H1 (cell line): ENCODE measurements at regions not wholly inside any gene's neighbourhood (a gene's known extent, or its start where the extent isn't known, plus 50 kb on each side); places are given as distances from the start of the nearest gene placed in this dataset.

Experiments
- CTCF ChIA-PET: fragments of 300-600 bp; sonication (Branson Sonifier 250); formaldehyde crosslinking; loops from one replicate; lab custom pipeline; 2021; ENCODE audit not compliant: partially characterized antibody; lab: Charles Lee
- POLR2A ChIA-PET: fragments of 300-600 bp; sonication (Branson Sonifier 250); formaldehyde crosslinking; loops from one replicate; lab custom pipeline; 2021; ENCODE audit warnings: inconsistent platforms; ENCODE audit not compliant: partially characterized antibody; lab: Charles Lee
- DNase-seq, 2 experiments: peaks; one replicate each; pipeline versions ENCODE4 v3.0.0 to v3.0.0-alpha.2; 2010 to 2022; ENCODE audit warnings: low spot score in 2 of 2, low read depth in 1 of 2, mixed read lengths in 1 of 2
- FAIRE-seq: peaks from 2 replicates; lab custom pipeline; 2011; peaks lifted over from hg19 to GRCh38; lab: Jason Lieb, UNC
- H2AFZ ChIP-seq: 2 replicates; pipeline ENCODE4 v1.8.1; 2012; ENCODE audit warnings: low read length, inconsistent platforms
- H2AK5ac ChIP-seq: 2 replicates; pipeline ENCODE4 v1.6.1; 2013; ENCODE audit warnings: low read depth, low read length
- H2BK120ac ChIP-seq: replicated peaks from 2 replicates; pipeline ENCODE3; 2013; ENCODE audit warnings: low read depth, low read length, inconsistent platforms
- H2BK12ac ChIP-seq: 2 replicates; pipeline ENCODE4 v1.6.1; 2013; ENCODE audit warnings: low read depth, low read length
- H2BK15ac ChIP-seq: 2 replicates; pipeline ENCODE4 v1.6.1; 2013; ENCODE audit warnings: low read length
- H2BK20ac ChIP-seq: 2 replicates; pipeline ENCODE4 v1.6.1; 2013; ENCODE audit warnings: low read length
- H2BK5ac ChIP-seq: 2 replicates; pipeline ENCODE4 v1.6.1; 2013; ENCODE audit warnings: low read depth, low read length
- H3K14ac ChIP-seq: 2 replicates; pipeline ENCODE4 v1.6.1; 2013; ENCODE audit warnings: inconsistent platforms; ENCODE audit not compliant: insufficient read length
- H3K18ac ChIP-seq: 2 replicates; pipeline ENCODE4 v1.6.1; 2013; ENCODE audit warnings: low read length; ENCODE audit errors: extremely low read depth
- H3K23ac ChIP-seq: 2 replicates; pipeline ENCODE4 v1.6.1; 2013; ENCODE audit warnings: inconsistent platforms; ENCODE audit not compliant: insufficient read length
- H3K23me2 ChIP-seq: 2 replicates; pipeline ENCODE4 v1.6.1; 2013; ENCODE audit warnings: low read depth, low read length
- H3K27ac ChIP-seq: 2 replicates; pipeline ENCODE4 v1.6.1; 2011; ENCODE audit warnings: low read depth, low read length, inconsistent platforms
- H3K27me3 ChIP-seq, 4 experiments: replicated peaks in 1 of 4; 1 replicate in 1 of 4; 2 replicates in 3 of 4; pipeline versions ENCODE4 v1.6.1 to v1.8.1; 2011 to 2013; ENCODE audit warnings: low read length in 3 of 4, mild to moderate bottlenecking in 3 of 4, inconsistent platforms in 2 of 4, mixed read lengths in 2 of 4, moderate library complexity in 1 of 4; ENCODE audit not compliant: control insufficient read depth in 3 of 4, insufficient read depth in 3 of 4; ENCODE audit errors: extremely low read depth in 1 of 4
- H3K36me3 ChIP-seq, 4 experiments: 2 replicates each; pipeline versions ENCODE4 v1.6.1 to v1.8.1; 2011 to 2013; ENCODE audit warnings: mild to moderate bottlenecking in 4 of 4, low read length in 3 of 4, moderate library complexity in 2 of 4, control low read depth in 1 of 4, inconsistent platforms in 1 of 4; ENCODE audit not compliant: insufficient read depth in 4 of 4, control insufficient read depth in 2 of 4
- H3K4ac ChIP-seq: replicated peaks from 2 replicates; pipeline ENCODE3; 2013; ENCODE audit warnings: low read length, low read depth, mixed read lengths, inconsistent platforms; ENCODE audit not compliant: insufficient read length
- H3K4me1 ChIP-seq, 4 experiments: replicated peaks in 1 of 4; 1 replicate in 1 of 4; 2 replicates in 3 of 4; pipeline versions ENCODE4 v1.6.1 to v1.8.1; 2011 to 2013; ENCODE audit warnings: low read length in 3 of 4, inconsistent platforms in 2 of 4, mixed read lengths in 1 of 4; ENCODE audit not compliant: insufficient read depth in 4 of 4, control insufficient read depth in 3 of 4
- H3K4me2 ChIP-seq, 2 experiments: 2 replicates each; pipeline versions ENCODE4 v1.6.1 to v1.8.1; 2011 to 2013; ENCODE audit warnings: low read depth in 2 of 2, low read length in 2 of 2, control low read depth in 1 of 2, inconsistent platforms in 1 of 2, mild to moderate bottlenecking in 1 of 2; ENCODE audit not compliant: insufficient read depth in 1 of 2
- H3K4me3 ChIP-seq, 4 experiments: fragments of 200-600, 300-600 bp in 1 of 4; sonication (generic), shearing (Covaris generic), sonication (Bioruptor Twin) in 1 of 4; 2 replicates each; pipeline versions ENCODE4 v1.5.1 to v1.8.1; 2011 to 2016; ENCODE audit warnings: low read length in 4 of 4, low read depth in 3 of 4, control low read depth in 2 of 4, inconsistent platforms in 2 of 4, mild to moderate bottlenecking in 2 of 4, mixed read lengths in 1 of 4, moderate library complexity in 1 of 4; ENCODE audit not compliant: insufficient read depth in 2 of 4; ENCODE audit errors: extremely low read depth in 1 of 4
- H3K56ac ChIP-seq: replicated peaks from 2 replicates; pipeline ENCODE3; 2013; ENCODE audit warnings: low read depth, mild to moderate bottlenecking, mixed read lengths, low read length, inconsistent platforms; ENCODE audit not compliant: insufficient read length
- H3K79me1 ChIP-seq: 2 replicates; pipeline ENCODE4 v1.6.1; 2013; ENCODE audit warnings: low read depth, low read length, control low read depth
- H3K79me2 ChIP-seq, 2 experiments: 2 replicates each; pipeline versions ENCODE4 v1.6.1 to v1.8.1; 2012 to 2013; ENCODE audit warnings: low read length in 2 of 2, mild to moderate bottlenecking in 2 of 2, inconsistent platforms in 1 of 2; ENCODE audit not compliant: insufficient read depth in 2 of 2, control insufficient read depth in 1 of 2
- H3K9ac ChIP-seq, 4 experiments: replicated peaks in 1 of 4; 1 replicate in 1 of 4; 2 replicates in 3 of 4; pipeline versions ENCODE4 v1.6.1 to v1.8.1; 2011 to 2013; ENCODE audit warnings: low read depth in 3 of 4, low read length in 3 of 4, control low read depth in 2 of 4, mild to moderate bottlenecking in 2 of 4, moderate library complexity in 2 of 4, inconsistent platforms in 1 of 4; ENCODE audit errors: extremely low read depth in 1 of 4
- H3K9me3 ChIP-seq, 2 experiments: 2 replicates each; pipeline versions ENCODE4 v1.6.1 to v1.8.1; 2012 to 2013; ENCODE audit warnings: mild to moderate bottlenecking in 2 of 2, moderate library complexity in 2 of 2, control low read depth in 1 of 2, inconsistent platforms in 1 of 2, low read depth in 1 of 2, low read length in 1 of 2, mixed read lengths in 1 of 2; ENCODE audit not compliant: insufficient read depth in 2 of 2
- H4K20me1 ChIP-seq, 2 experiments: replicated peaks in 1 of 2; 2 replicates each; pipeline versions ENCODE3 to v1.8.1; 2011 to 2013; ENCODE audit warnings: inconsistent platforms in 2 of 2, low read length in 2 of 2, mild to moderate bottlenecking in 1 of 2; ENCODE audit not compliant: insufficient read depth in 2 of 2, control insufficient read depth in 1 of 2
- H4K5ac ChIP-seq: 2 replicates; pipeline ENCODE4 v1.6.1; 2013; ENCODE audit warnings: low read length, low read depth, mixed read lengths, inconsistent platforms; ENCODE audit not compliant: insufficient read length
- H4K8ac ChIP-seq: 2 replicates; pipeline ENCODE4 v1.8.0; 2013; ENCODE audit warnings: mild to moderate bottlenecking, moderate library complexity, low read length, inconsistent platforms; ENCODE audit not compliant: insufficient read depth; ENCODE audit errors: extremely low read depth
- H4K91ac ChIP-seq: replicated peaks from 2 replicates; pipeline ENCODE3; 2013; ENCODE audit warnings: low read length, mixed read lengths, inconsistent platforms; ENCODE audit not compliant: insufficient read length
- ASH2L ChIP-seq: fragments of 200-600, 300-600 bp; sonication (generic); IDR thresholded peaks from one replicate; pipeline ENCODE4 v1.7.1; 2017; ENCODE audit warnings: low read length
- CBX5 ChIP-seq: fragments of 300-800, 300-1000 bp; sonication (generic); IDR thresholded peaks from 2 replicates; pipeline ENCODE4 v1.7.1; 2016; ENCODE audit warnings: antibody characterized with exemption, low read length, low read depth
- GTF2F1 ChIP-seq: IDR thresholded peaks from 2 replicates; pipeline ENCODE4 v1.6.1; 2012; ENCODE audit warnings: low read depth, low read length, improper control_type of control experiment, borderline replicate concordance
- JUN ChIP-seq: IDR thresholded peaks from 2 replicates; pipeline ENCODE4 v1.6.1; 2011; ENCODE audit warnings: low read depth, mild to moderate bottlenecking, improper control_type of control experiment, low read length
- KDM1A ChIP-seq: fragments of 200-600, 300-600 bp; sonication (generic); IDR thresholded peaks from 2 replicates; pipeline ENCODE4 v1.7.1; 2016; ENCODE audit warnings: mild to moderate bottlenecking, low read length, borderline replicate concordance
- KDM4A ChIP-seq: IDR thresholded peaks from one replicate; pipeline ENCODE4 v1.7.1; 2012; ENCODE audit warnings: low read depth, mild to moderate bottlenecking, moderate library complexity, low read length, inconsistent platforms; ENCODE audit not compliant: severe bottlenecking
- RAD21 ChIP-seq, 2 experiments: IDR thresholded peaks in 1 of 2; conservative IDR thresholded peaks in 1 of 2; 2 replicates each; pipeline ENCODE4 v1.6.1; 2011; ENCODE audit warnings: low read depth in 2 of 2, low read length in 2 of 2, improper control_type of control experiment in 1 of 2, inconsistent platforms in 1 of 2, mild to moderate bottlenecking in 1 of 2, moderate library complexity in 1 of 2
- RFX5 ChIP-seq: IDR thresholded peaks from 2 replicates; pipeline ENCODE4 v1.6.1; 2011; ENCODE audit warnings: low read depth, low read length, improper control_type of control experiment, borderline replicate concordance
- SP1 ChIP-seq: IDR thresholded peaks from 2 replicates; pipeline ENCODE4 v1.6.1; 2011; ENCODE audit warnings: low read depth, low read length
- SP2 ChIP-seq: IDR thresholded peaks from 2 replicates; pipeline ENCODE4 v1.6.1; 2012; ENCODE audit warnings: mild to moderate bottlenecking, low read length, inconsistent platforms
- SRF ChIP-seq: IDR thresholded peaks from 2 replicates; pipeline ENCODE4 v1.6.1; 2011; ENCODE audit warnings: mild to moderate bottlenecking, low read depth, low read length, moderate library complexity
- SUZ12 ChIP-seq: fragments of 200-600 bp; sonication (generic); IDR thresholded peaks from 2 replicates; pipeline ENCODE4 v1.6.1; 2012; ENCODE audit warnings: mild to moderate bottlenecking, inconsistent platforms, low read length, moderate library complexity, mixed read lengths
- TAF7 ChIP-seq: optimal IDR thresholded peaks from 2 replicates; pipeline ENCODE3; 2011; ENCODE audit warnings: low read depth, mild to moderate bottlenecking, inconsistent platforms, low read length, moderate library complexity, borderline replicate concordance
- WGBS, 2 experiments: shearing (Covaris generic) in 1 of 2; methylation state at CpG; one replicate each; pipeline versions ENCODE4 v1.1.6 to v1.1.7; 2013 to 2015; ENCODE audit warnings: low lambda C conversion rate in 2 of 2, mixed read lengths in 2 of 2, inconsistent platforms in 1 of 2, low coverage in 1 of 2, missing lambda C conversion rate in 1 of 2; ENCODE audit not compliant: insufficient replicate concordance in 2 of 2, insufficient coverage in 1 of 2, insufficient read length in 1 of 2; ENCODE audit errors: extremely low coverage in 1 of 2, missing lambda C conversion rate in 1 of 2; 5-methylcytosine and 5-hydroxymethylcytosine counted together
- TF ChIP-seq, protein P1 (sequence below): IDR thresholded peaks from 2 replicates; pipeline ENCODE4 v1.6.1; 2012; ENCODE audit warnings: inconsistent platforms

GRCh38 chr4:128455480-128455879, 167.9 kb upstream of the PGRMC2 start:
- ChIA-PET CTCF (interaction anchor here (0.6 to 3.1 kb wide), 25 partner anchors 8 to 956 kb away, joined by 3 to 21 read pairs (median 5); partner anchors contain the start of gene PGRMC2), POLR2A (interaction anchor here (0.6 to 1.3 kb wide), 2 partner anchors 73 to 403 kb away, joined by 3 read pairs; no protein-coding TSS in a partner anchor)
- H3K9me3 ChIP-seq, result no peaks in the 10 kb centered on the region
- peak overlapping the region; percentile 20; the same call in 1 of the 2 replicates for H2BK15ac ChIP-seq
- no peak overlapping the region for H3K23ac ChIP-seq
- no peaks in the 10 kb centered on the region for H4K20me1 ChIP-seq
- no peak overlapping the region for H3K27ac ChIP-seq
- no peak overlapping the region for H2AFZ ChIP-seq
- no peak overlapping the region for H3K9ac ChIP-seq
- H3K79me2 ChIP-seq, result no peaks in the 10 kb centered on the region
- 100% methylated on average over 1 of the region's 1 CpG; no CpG with 5 or more reads in 1 of the 2 experiments for WGBS, 2 experiments
- H3K79me1 ChIP-seq, result no peaks in the 10 kb centered on the region
- no peak overlapping the region for H2AK5ac ChIP-seq
- FAIRE-seq (no peak), DNase-seq (no peak)
- H3K4me2 ChIP-seq, result no peak overlapping the region
- H3K27me3 ChIP-seq, result no peaks in the 10 kb centered on the region; a peak in 1 of 7 replicates
- H3K4me1 ChIP-seq, result no peaks in the 10 kb centered on the region
- H3K4ac ChIP-seq, result no peak overlapping the region
- no peaks in the 10 kb centered on the region for H3K36me3 ChIP-seq
- no peaks in the 10 kb centered on the region; the same call in 1 of the 2 replicates for H3K23me2 ChIP-seq
- peak overlapping the region; percentile 61; the same call in 1 of the 2 replicates for H2BK12ac ChIP-seq
- no peak overlapping the region for H2BK20ac ChIP-seq
- H2BK120ac ChIP-seq, result no peak overlapping the region
- H3K4me3 ChIP-seq, result no peak overlapping the region
- no peak overlapping the region for H4K8ac ChIP-seq
- no peak overlapping the region for H3K18ac ChIP-seq
- H4K5ac ChIP-seq, result no peak overlapping the region
- no peak overlapping the region for H3K56ac ChIP-seq
- no peak overlapping the region for H3K14ac ChIP-seq
- H4K91ac ChIP-seq, result no peak overlapping the region
- no peak overlapping the region for H2BK5ac ChIP-seq
- TF ChIP-seq JUN (no peak), CBX5 (no peak), TAF7 (no peak), ASH2L (no peak), KDM1A (no peak), KDM4A (no peak), SUZ12 (no peak), RAD21 (IDR thresholded peaks at IDR 0.05 in 1 of 2, conservative IDR thresholded peaks at IDR 0.05 in 1 of 2; ENCODE audit: low read depth in 2 of 2, low read length in 2 of 2) (no peak), GTF2F1 (no peak), RFX5 (no peak), SRF (no peak), SP2 (no peak), SP1 (no peak)
- TF ChIP-seq, protein P1, sequence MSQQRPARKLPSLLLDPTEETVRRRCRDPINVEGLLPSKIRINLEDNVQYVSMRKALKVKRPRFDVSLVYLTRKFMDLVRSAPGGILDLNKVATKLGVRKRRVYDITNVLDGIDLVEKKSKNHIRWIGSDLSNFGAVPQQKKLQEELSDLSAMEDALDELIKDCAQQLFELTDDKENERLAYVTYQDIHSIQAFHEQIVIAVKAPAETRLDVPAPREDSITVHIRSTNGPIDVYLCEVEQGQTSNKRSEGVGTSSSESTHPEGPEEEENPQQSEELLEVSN, result no peak
